SK-N-SH (cell line): ENCODE measurements at regions not wholly inside any gene's neighbourhood (a gene's known extent, or its start where the extent isn't known, plus 50 kb on each side); places are given as distances from the start of the nearest gene placed in this dataset.

Experiments
- CTCF ChIA-PET: fragments of 300-600, 350-600 bp; formaldehyde crosslinking; extraction: SDS; loops from one replicate; lab custom pipeline; 2021; lab: Yijun Ruan, JAX
- POLR2A ChIA-PET: fragments of 350-600 bp; sonication (Branson Sonifier 250); formaldehyde crosslinking; extraction: SDS; loops from one replicate; lab custom pipeline; 2020; ENCODE audit warnings: antibody characterized with exemption, inconsistent platforms; lab: Yijun Ruan, JAX
- DNase-seq: peaks from one replicate; pipeline ENCODE4 v3.0.0; 2012
- H2AFZ ChIP-seq: fragments of 200-600 bp; sonication (generic); 2 replicates; pipeline ENCODE4 v1.8.1; 2016; ENCODE audit warnings: antibody characterized with exemption, mild to moderate bottlenecking, low read depth
- H3F3A ChIP-seq: fragments of 200-600 bp; sonication (generic); replicated peaks from 2 replicates; pipeline ENCODE3; 2016; ENCODE audit warnings: antibody characterized with exemption, mild to moderate bottlenecking; ENCODE audit not compliant: insufficient read depth
- H3K27ac ChIP-seq, 2 experiments: fragments of 200-500 bp in 1 of 2; fragments of 200-600 bp in 1 of 2; sonication (Bioruptor generic) in 1 of 2; sonication (generic), shearing (Covaris generic) in 1 of 2; 2 replicates each; pipeline versions ENCODE4 v1.5.1 to v1.6.1; 2014 to 2016; ENCODE audit warnings: low read depth in 2 of 2, inconsistent platforms in 1 of 2, low read length in 1 of 2, mild to moderate bottlenecking in 1 of 2, mixed read lengths in 1 of 2
- H3K27me3 ChIP-seq: fragments of 200-600 bp; sonication (generic), shearing (Covaris generic); 2 replicates; pipeline ENCODE4 v1.6.1; 2016; ENCODE audit warnings: mixed run types; ENCODE audit not compliant: insufficient read depth
- H3K36me3 ChIP-seq, 2 experiments: fragments of 200-500 bp in 1 of 2; fragments of 200-600 bp in 1 of 2; sonication (Bioruptor generic) in 1 of 2; sonication (generic) in 1 of 2; replicated peaks in 1 of 2; 2 replicates each; pipeline versions ENCODE3 to v1.5.1; 2014 to 2016; ENCODE audit warnings: low read length in 1 of 2, mild to moderate bottlenecking in 1 of 2; ENCODE audit not compliant: insufficient read depth in 2 of 2, control insufficient read depth in 1 of 2
- H3K4me1 ChIP-seq, 2 experiments: fragments of 200-500 bp in 1 of 2; fragments of 200-600 bp in 1 of 2; sonication (Bioruptor generic) in 1 of 2; sonication (generic), shearing (Covaris generic) in 1 of 2; 2 replicates each; pipeline versions ENCODE4 v1.5.1 to v1.6.1; 2014 to 2016; ENCODE audit warnings: low read depth in 1 of 2, low read length in 1 of 2, mixed run types in 1 of 2; ENCODE audit not compliant: insufficient read depth in 2 of 2, control insufficient read depth in 1 of 2
- H3K4me2 ChIP-seq: fragments of 200-600 bp; sonication (generic), shearing (Covaris generic); 2 replicates; pipeline ENCODE4 v1.6.1; 2017; ENCODE audit warnings: mixed run types
- H3K4me3 ChIP-seq, 2 experiments: fragments of 200-500 bp in 1 of 2; fragments of 200-600 bp in 1 of 2; sonication (Bioruptor generic) in 1 of 2; sonication (generic), shearing (Covaris generic) in 1 of 2; 2 replicates each; pipeline versions ENCODE4 v1.5.1 to v1.8.1; 2014 to 2016; ENCODE audit warnings: low read depth in 2 of 2, inconsistent platforms in 1 of 2, low read length in 1 of 2, mild to moderate bottlenecking in 1 of 2, mixed read lengths in 1 of 2, moderate library complexity in 1 of 2
- H3K79me2 ChIP-seq: fragments of 200-600 bp; sonication (generic); 2 replicates; pipeline ENCODE4 v1.8.1; 2017; ENCODE audit warnings: mild to moderate bottlenecking; ENCODE audit not compliant: insufficient read depth
- H3K9ac ChIP-seq: fragments of 200-600 bp; sonication (generic); 2 replicates; pipeline ENCODE4 v1.6.1; 2017; ENCODE audit warnings: mixed run types
- H3K9me2 ChIP-seq: fragments of 200-600 bp; sonication (generic); 2 replicates; pipeline ENCODE4 v1.6.1; 2017; ENCODE audit warnings: mixed run types
- H3K9me3 ChIP-seq: fragments of 200-600 bp; sonication (generic); 2 replicates; pipeline ENCODE4 v1.6.1; 2017; ENCODE audit warnings: mixed run types, mild to moderate bottlenecking, moderate library complexity
- H4K20me1 ChIP-seq: fragments of 200-600 bp; sonication (generic); 2 replicates; pipeline ENCODE4 v1.6.1; 2017; ENCODE audit warnings: mild to moderate bottlenecking, mixed run types; ENCODE audit not compliant: insufficient read depth
- CHD2 ChIP-seq: fragments of 150-350 bp; IDR thresholded peaks from 2 replicates; pipeline ENCODE4 v1.6.1; 2018; ENCODE audit warnings: low read length; ENCODE audit not compliant: partially characterized antibody
- ELF1 ChIP-seq: IDR thresholded peaks from 2 replicates; pipeline ENCODE4 v1.4.0; 2012
- EZH2phosphoT487 ChIP-seq: fragments of 200-600 bp; sonication (generic); IDR thresholded peaks from 2 replicates; pipeline ENCODE4 v1.6.1; 2017; ENCODE audit warnings: low read depth, mixed run types, mild to moderate bottlenecking, antibody characterized with exemption, moderate library complexity, borderline replicate concordance
- FOSL2 ChIP-seq: IDR thresholded peaks from 2 replicates; pipeline ENCODE4 v1.4.0; 2012; ENCODE audit warnings: low read depth, mild to moderate bottlenecking, moderate library complexity, borderline replicate concordance
- FOXM1 ChIP-seq: IDR thresholded peaks from 2 replicates; pipeline ENCODE4 v1.4.0; 2012; ENCODE audit warnings: low read depth, mild to moderate bottlenecking
- GABPA ChIP-seq: IDR thresholded peaks from 2 replicates; pipeline ENCODE4 v1.4.0; 2012; ENCODE audit warnings: low read depth, mild to moderate bottlenecking
- IRF3 ChIP-seq: fragments of 150-350 bp; IDR thresholded peaks from 2 replicates; pipeline ENCODE4 v1.6.1; 2016; ENCODE audit warnings: mild to moderate bottlenecking, low read depth, low read length
- JUND ChIP-seq: IDR thresholded peaks from 2 replicates; pipeline ENCODE4 v1.4.0; 2012
- MEF2A ChIP-seq: IDR thresholded peaks from 2 replicates; pipeline ENCODE4 v1.4.0; 2012; ENCODE audit warnings: low read depth, borderline replicate concordance
- MXI1 ChIP-seq: IDR thresholded peaks from 2 replicates; pipeline ENCODE4 v1.6.1; 2012; ENCODE audit warnings: mild to moderate bottlenecking, low read depth, low read length, improper control_type of control experiment
- NFIC ChIP-seq: IDR thresholded peaks from 2 replicates; pipeline ENCODE4 v1.4.0; 2012; ENCODE audit warnings: borderline replicate concordance
- NRF1 ChIP-seq: IDR thresholded peaks from 2 replicates; pipeline ENCODE4 v1.6.1; 2012; ENCODE audit warnings: low read depth, mild to moderate bottlenecking, low read length
- RAD21 ChIP-seq: IDR thresholded peaks from 2 replicates; pipeline ENCODE4 v1.6.1; 2012; ENCODE audit warnings: mild to moderate bottlenecking, low read length
- REST ChIP-seq: IDR thresholded peaks from 2 replicates; pipeline ENCODE4 v1.6.1; 2012; ENCODE audit warnings: mild to moderate bottlenecking, low read depth, low read length, moderate library complexity
- RXRA ChIP-seq: IDR thresholded peaks from 2 replicates; pipeline ENCODE4 v1.4.0; 2012; ENCODE audit warnings: low read depth, mild to moderate bottlenecking, borderline replicate concordance
- SIN3A ChIP-seq: IDR thresholded peaks from 2 replicates; pipeline ENCODE4 v1.6.1; 2012; ENCODE audit warnings: low read depth, mild to moderate bottlenecking, low read length, moderate library complexity, borderline replicate concordance
- SMC3 ChIP-seq: IDR thresholded peaks from 2 replicates; pipeline ENCODE4 v1.6.1; 2012; ENCODE audit warnings: low read depth, low read length, improper control_type of control experiment
- TAF1 ChIP-seq: IDR thresholded peaks from 2 replicates; pipeline ENCODE4 v1.6.1; 2012; ENCODE audit warnings: low read depth, mild to moderate bottlenecking, low read length, moderate library complexity, borderline replicate concordance
- TCF12 ChIP-seq: IDR thresholded peaks from 2 replicates; pipeline ENCODE4 v1.4.0; 2012
- YY1 ChIP-seq: IDR thresholded peaks from 2 replicates; pipeline ENCODE4 v1.4.0; 2012; ENCODE audit warnings: low read depth, mild to moderate bottlenecking
- ZBTB33 ChIP-seq: IDR thresholded peaks from 2 replicates; pipeline ENCODE4 v1.4.0; 2012; ENCODE audit warnings: low read depth, borderline replicate concordance
- WGBS: methylation state at CpG from one replicate; pipeline ENCODE4 v1.1.6; 2017; ENCODE audit warnings: low lambda C conversion rate; 5-methylcytosine and 5-hydroxymethylcytosine counted together

- DNase-seq: no peak
- no peaks in the 10 kb centered on the region for H3K4me1 ChIP-seq
- H3K9me3 ChIP-seq: no peaks in the 10 kb centered on the region
- H3K4me2 ChIP-seq: no peak overlapping the region
- ChIA-PET CTCF (no interaction called here), POLR2A (no interaction called here)
- no peak overlapping the region for H3K4me3 ChIP-seq
- H3K27me3 ChIP-seq: no peaks in the 10 kb centered on the region
- H3F3A ChIP-seq: no peaks in the 10 kb centered on the region
- H3K36me3 ChIP-seq: no peaks in the 10 kb centered on the region
- TF ChIP-seq REST (no peak), RXRA (no peak), SIN3A (no peak), ELF1 (no peak)
- H3K27ac ChIP-seq: no peak overlapping the region
- H3K9ac ChIP-seq: no peak overlapping the region
- no peaks in the 10 kb centered on the region for H4K20me1 ChIP-seq
- no peaks in the 10 kb centered on the region for H3K9me2 ChIP-seq
- H2AFZ ChIP-seq: no peak overlapping the region
- no peaks in the 10 kb centered on the region for H3K79me2 ChIP-seq
Measured at GRCh38 chr5:89883967-89884366, 525.6 kb downstream of the CETN3 start.

DNA sequence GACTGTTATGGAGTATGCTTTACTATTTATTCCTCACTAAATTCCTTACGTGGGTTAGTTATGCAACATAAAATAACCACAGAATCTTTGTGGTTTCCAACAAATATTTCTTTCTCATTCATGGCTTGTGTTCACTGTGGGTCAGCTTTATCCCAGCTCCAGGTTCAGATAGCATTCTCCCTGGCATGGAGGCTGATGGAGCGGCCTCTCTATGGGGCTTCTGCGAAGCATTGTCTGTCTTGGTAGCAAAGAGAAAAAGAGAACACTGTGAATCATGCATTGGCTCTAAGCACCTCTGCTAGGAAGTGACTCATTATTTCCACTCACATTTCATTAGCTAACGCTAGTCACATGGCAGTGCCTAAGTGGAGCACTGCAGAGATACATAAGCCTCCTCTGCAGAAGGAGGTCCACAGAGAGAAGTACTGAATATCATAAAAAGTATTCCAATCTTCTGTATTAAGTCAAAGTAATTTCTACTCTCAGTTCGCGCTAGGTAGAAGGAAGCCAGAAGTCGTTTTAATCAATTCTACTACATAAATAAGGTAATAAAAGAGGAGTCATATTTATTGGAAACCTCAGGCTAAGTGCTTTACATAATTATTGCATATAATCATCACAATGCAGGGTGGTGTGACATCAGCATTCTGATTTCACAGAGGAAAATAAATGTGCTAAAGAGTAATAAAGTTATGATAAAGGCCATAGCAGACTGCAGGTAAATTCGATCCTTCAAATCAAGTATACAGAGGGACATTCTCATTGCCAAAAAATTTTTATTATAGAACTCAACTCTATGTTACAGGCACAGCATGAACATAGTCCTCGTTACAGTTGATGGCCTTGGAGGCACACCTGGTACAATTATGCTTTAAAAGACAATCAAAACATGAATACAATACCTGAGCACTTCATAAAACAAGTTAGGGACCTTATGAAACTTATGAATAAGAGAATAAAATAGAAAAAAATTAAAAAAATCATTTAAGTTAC, 531.1 kb downstream of the CETN3 start:
- no peak overlapping the region for H3K4me2 ChIP-seq
- no peaks in the 10 kb centered on the region for H3K9me3 ChIP-seq
- CTCF ChIA-PET: no interaction called here
- H3K4me1 ChIP-seq: peaks cover 0 to 11% of the 10 kb centered on the region in 2 experiments; a peak in 1 of 4 replicates
- no peaks in the 10 kb centered on the region for H4K20me1 ChIP-seq
- H2AFZ ChIP-seq: peak overlapping the region; percentile 47
- no peaks in the 10 kb centered on the region for H3K36me3 ChIP-seq
- POLR2A ChIA-PET: interaction anchor here (0.5 kb wide), 1 partner anchor 23 kb away, joined by 3 read pairs; no protein-coding TSS in a partner anchor
- H3K9ac ChIP-seq: no peak overlapping the region
- peaks cover 7% of the 10 kb centered on the region for H3F3A ChIP-seq
- 62% methylated on average over 9 of the region's 9 CpGs for WGBS
- no peaks in the 10 kb centered on the region for H3K9me2 ChIP-seq
- no peak for DNase-seq
- no peaks in the 10 kb centered on the region for H3K79me2 ChIP-seq
- no peak overlapping the region for H3K4me3 ChIP-seq
- H3K27ac ChIP-seq: peak overlapping the region in 1 of 2 experiments; percentile 59; a peak in 3 of 4 replicates
- H3K27me3 ChIP-seq: no peaks in the 10 kb centered on the region
- TF ChIP-seq NFIC (peak; percentile 19; the same call in 1 of the 2 replicates), JUND (peak; percentile 68), RXRA (no peak), GABPA (no peak), TAF1 (no peak), FOSL2 (peak; percentile 87), CHD2 (no peak), YY1 (no peak), ZBTB33 (no peak), RAD21 (no peak), SMC3 (no peak), NRF1 (no peak), SIN3A (no peak), EZH2phosphoT487 (no peak), IRF3 (no peak), FOXM1 (no peak), MXI1 (no peak), TCF12 (peak; percentile 49; the same call in 1 of the 2 replicates), MEF2A (no peak)
